GM10266 (cell line): ENCODE measurements at regions not wholly inside any gene's neighbourhood (a gene's known extent, or its start where the extent isn't known, plus 50 kb on each side); places are given as distances from the start of the nearest gene placed in this dataset.

ENCODE experiments used
- DNase-seq: peaks from one replicate; pipeline ENCODE4 v3.0.0; 2012; ENCODE audit errors: extremely low spot score
- TF ChIP-seq, protein P1 (sequence below): IDR thresholded peaks from 2 replicates; pipeline ENCODE4 v1.5.1; 2012; ENCODE audit warnings: mild to moderate bottlenecking, low read depth; ENCODE audit not compliant: control insufficient read depth, insufficient read depth; ENCODE audit errors: missing control alignments

DNA sequence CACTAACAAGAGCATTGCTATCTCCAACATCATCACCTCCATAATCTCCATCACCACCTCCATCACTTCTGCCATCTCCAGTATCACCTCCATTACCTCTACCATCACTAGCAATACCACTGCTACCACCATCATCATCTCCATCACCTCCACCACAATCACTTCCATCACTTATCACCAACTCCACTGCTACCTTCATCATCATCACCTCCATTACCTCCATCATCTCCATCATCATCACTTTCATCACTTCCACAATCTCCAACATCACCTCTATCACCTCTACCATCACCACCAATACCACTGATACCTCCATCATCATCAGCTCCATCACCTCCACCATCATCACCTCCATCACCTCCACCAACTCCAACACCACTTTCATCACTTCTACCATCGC lies 102.4 kb upstream of the TMEM132C start:
- no peak for DNase-seq
- TF ChIP-seq, protein P1, sequence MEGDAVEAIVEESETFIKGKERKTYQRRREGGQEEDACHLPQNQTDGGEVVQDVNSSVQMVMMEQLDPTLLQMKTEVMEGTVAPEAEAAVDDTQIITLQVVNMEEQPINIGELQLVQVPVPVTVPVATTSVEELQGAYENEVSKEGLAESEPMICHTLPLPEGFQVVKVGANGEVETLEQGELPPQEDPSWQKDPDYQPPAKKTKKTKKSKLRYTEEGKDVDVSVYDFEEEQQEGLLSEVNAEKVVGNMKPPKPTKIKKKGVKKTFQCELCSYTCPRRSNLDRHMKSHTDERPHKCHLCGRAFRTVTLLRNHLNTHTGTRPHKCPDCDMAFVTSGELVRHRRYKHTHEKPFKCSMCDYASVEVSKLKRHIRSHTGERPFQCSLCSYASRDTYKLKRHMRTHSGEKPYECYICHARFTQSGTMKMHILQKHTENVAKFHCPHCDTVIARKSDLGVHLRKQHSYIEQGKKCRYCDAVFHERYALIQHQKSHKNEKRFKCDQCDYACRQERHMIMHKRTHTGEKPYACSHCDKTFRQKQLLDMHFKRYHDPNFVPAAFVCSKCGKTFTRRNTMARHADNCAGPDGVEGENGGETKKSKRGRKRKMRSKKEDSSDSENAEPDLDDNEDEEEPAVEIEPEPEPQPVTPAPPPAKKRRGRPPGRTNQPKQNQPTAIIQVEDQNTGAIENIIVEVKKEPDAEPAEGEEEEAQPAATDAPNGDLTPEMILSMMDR: no peak

DNA sequence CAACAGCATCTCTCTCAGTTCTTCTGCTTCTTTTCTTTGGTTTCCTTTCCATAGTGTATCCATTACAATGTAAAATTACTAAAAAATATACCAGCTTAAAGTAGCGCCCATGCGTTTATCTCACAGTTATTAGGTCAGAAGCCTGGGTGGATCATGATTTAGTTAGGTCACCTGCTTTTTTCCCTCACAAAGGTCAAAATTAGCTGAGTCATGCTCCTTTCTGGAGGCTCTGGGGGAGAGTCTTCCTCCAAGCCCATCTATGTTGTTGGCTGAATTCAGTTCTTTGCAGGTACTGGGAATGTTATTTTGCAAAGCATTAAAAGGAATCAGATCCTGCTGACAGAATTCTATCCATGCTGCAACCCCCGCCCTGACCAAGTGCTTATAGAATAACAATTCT lies 101.6 kb upstream of the TMEM132C start:
- TF ChIP-seq, protein P1: no peak
- no peak for DNase-seq

DNA sequence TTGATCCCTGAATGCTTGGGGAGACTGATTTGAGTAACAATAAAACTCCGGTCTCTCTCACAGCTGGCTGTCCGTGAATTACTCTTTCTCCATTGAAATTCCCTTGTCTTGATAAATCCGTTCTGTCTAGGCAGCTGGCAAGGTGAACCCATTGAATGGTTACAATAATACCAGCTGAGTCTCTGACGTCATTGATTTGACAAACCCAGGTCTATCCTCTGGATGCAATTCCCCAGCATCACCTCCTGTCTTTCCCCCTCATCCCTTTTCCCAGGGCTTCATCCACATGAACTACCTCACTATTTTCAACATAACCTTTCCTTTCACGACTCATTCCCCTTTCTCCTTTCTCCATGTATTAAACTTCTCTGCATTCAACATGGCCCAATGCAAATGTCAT lies 98.7 kb upstream of the TMEM132C start:
- no peak for DNase-seq
- TF ChIP-seq, protein P1: no peak

DNA sequence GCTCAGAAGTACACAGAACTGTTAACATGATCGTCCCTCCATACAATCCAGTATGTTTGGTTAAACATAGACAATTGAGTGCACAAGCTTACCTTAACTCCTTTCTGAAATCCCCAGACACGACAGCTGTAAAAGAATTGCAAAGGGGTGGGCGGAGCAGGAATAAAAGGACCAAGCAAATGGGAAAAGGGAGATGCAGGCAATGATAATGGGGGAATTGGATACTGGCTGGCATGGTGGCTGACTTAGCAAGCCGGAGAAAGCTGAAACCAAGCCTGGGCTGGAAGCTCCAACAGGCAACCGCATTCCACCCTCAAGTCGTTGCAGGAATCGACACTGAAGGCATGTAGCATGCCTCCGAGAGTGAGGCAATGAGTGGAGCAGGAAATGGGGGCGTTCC lies 96.8 kb upstream of the TMEM132C start:
- DNase-seq: no peak

DNA sequence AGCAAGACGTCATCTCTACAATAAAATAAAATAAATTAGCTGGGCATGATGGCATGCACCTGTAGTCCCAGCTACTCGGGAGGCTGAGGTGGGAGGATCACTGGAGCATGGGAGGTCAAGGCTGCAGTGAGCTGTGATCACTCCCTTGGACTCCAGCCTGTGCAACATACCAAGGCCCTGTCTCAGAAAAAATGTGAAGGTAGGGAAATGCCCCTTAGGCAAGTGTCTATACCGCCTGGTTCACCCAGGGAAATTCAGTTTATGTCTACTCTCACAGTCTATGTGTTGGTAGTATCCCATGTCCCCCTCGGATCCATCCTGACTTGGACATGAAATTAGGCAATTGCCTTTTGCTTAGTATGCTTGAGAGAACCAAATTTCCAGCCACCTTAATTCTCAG lies 88.4 kb upstream of the TMEM132C start:
- TF ChIP-seq, protein P1: no peak
- no peak for DNase-seq

More for the DNA sequence above, 96.8 kb upstream of the TMEM132C start:
- TF ChIP-seq, protein P1: no peak

DNA sequence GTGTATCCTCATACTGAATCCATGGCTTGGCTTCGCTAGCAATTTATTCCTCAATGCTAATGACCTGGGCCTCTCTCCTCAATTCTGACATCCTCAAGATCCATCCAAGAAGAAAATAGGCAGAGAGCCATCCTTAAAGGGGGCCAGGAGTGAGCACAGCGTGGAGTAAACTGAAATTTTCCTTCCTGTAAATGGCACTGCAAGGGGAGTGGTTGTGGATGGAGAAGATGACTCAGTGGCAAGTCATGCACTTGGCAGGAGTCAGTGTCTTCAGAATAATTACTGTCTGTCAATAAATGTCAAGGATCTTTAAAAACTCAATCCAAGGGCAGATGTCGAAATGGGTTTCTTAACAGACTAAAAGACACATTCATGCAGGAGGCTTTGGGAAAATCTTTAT lies 88.0 kb upstream of the TMEM132C start:
- no peak for DNase-seq

DNA sequence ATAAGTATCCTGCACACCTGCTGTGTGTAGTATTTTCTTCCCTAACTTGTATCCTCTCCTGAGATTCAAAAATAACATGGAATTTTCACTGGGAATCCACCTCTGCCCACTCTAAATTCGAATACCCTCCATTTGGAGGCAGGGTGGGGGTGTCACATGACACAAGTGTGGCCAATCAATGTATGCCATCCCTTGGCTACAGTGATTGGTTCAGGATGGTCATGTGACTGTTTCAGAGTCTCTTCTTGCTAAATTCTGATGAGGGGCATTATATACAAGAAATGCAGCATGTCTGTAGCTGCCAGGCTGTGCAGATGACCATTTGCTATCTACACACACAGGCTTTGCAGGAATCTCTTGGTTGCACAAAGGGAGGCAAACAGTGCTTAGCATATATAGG lies 86.8 kb upstream of the TMEM132C start:
- DNase-seq: no peak
- TF ChIP-seq, protein P1: no peak

More for the DNA sequence above, 88.0 kb upstream of the TMEM132C start:
- TF ChIP-seq, protein P1: no peak
